ENCODE measurements at regions not wholly inside any gene's neighbourhood (a gene's known extent, or its start where the extent isn't known, plus 50 kb on each side); places are given as distances from the start of the nearest gene placed in this dataset.
"Not testable (repeated sequence)": the region's sequence is repeated elsewhere in the genome, so short reads cannot be mapped to it uniquely, and the experiment has no call there.

DNA sequence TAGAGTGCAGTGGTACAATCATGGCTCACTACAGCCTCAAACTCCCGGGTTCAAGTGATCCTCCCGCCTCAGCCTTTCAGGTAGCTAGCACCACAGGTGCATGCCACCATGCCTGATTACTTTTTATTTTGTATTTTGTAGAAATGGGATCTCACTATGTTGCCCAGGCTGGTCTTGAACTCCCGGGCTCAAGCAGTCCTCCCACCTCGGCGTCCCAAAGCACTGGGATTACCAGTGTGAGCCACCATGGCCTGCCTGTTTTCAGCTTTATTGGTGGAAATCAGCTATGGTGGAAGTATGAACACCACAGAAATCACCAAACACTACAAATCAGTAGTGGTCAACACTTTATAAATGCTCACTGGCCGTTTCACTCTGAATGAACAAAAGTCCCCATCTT lies 299.9 kb upstream of the LYZL1 start:
- H3K79me2 ChIP-seq (ENCODE audit: insufficient read depth, low read length): no peaks in the 10 kb centered on the region
- TF ChIP-seq, protein P1, sequence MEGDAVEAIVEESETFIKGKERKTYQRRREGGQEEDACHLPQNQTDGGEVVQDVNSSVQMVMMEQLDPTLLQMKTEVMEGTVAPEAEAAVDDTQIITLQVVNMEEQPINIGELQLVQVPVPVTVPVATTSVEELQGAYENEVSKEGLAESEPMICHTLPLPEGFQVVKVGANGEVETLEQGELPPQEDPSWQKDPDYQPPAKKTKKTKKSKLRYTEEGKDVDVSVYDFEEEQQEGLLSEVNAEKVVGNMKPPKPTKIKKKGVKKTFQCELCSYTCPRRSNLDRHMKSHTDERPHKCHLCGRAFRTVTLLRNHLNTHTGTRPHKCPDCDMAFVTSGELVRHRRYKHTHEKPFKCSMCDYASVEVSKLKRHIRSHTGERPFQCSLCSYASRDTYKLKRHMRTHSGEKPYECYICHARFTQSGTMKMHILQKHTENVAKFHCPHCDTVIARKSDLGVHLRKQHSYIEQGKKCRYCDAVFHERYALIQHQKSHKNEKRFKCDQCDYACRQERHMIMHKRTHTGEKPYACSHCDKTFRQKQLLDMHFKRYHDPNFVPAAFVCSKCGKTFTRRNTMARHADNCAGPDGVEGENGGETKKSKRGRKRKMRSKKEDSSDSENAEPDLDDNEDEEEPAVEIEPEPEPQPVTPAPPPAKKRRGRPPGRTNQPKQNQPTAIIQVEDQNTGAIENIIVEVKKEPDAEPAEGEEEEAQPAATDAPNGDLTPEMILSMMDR (IDR thresholded peaks at IDR 0.05; ENCODE audit: extremely low read depth, low read depth, low read length): no peak
- no peaks in the 10 kb centered on the region for H4K20me1 ChIP-seq (ENCODE audit: insufficient read depth, low read length)

GRCh38 chr10:28991333-28992270 lies 297.3 kb upstream of the LYZL1 start:
- H3K9me3 ChIP-seq (ENCODE audit: low read depth, low read length): no peaks in the 10 kb centered on the region
- peaks cover 25% of the 10 kb centered on the region for H3K4me1 ChIP-seq (ENCODE audit: insufficient read depth, low read length)
- H2AFZ ChIP-seq (ENCODE audit: low read length): no peak overlapping the region
- no peaks in the 10 kb centered on the region for H4K20me1 ChIP-seq (ENCODE audit: insufficient read depth, low read length)
- H3K27ac ChIP-seq (ENCODE audit: low read depth, low read length): peak overlapping the region; percentile 48
- H3K79me2 ChIP-seq (ENCODE audit: insufficient read depth, low read length): no peaks in the 10 kb centered on the region
- TF ChIP-seq, protein P1 (IDR thresholded peaks at IDR 0.05; ENCODE audit: extremely low read depth, low read depth, low read length): peak; percentile 72
- H3K36me3 ChIP-seq (ENCODE audit: insufficient read depth, low read length): no peaks in the 10 kb centered on the region
- H3K27me3 ChIP-seq (ENCODE audit: insufficient read depth, low read length): no peaks in the 10 kb centered on the region
- no peak overlapping the region for H3K4me2 ChIP-seq (ENCODE audit: insufficient read depth, low read length)
- H3K4me3 ChIP-seq (ENCODE audit: insufficient read depth, low read length): no peak overlapping the region
- DNase-seq (ENCODE audit: insufficient read length, low spot score, missing footprints): peak; percentile 68

More for the DNA sequence above, 299.9 kb upstream of the LYZL1 start:
- no peak for DNase-seq (ENCODE audit: insufficient read length, low spot score, missing footprints)
- H3K4me3 ChIP-seq (ENCODE audit: insufficient read depth, low read length): no peak overlapping the region
- no peak overlapping the region for H3K4me2 ChIP-seq (ENCODE audit: insufficient read depth, low read length)
- H3K4me1 ChIP-seq (ENCODE audit: insufficient read depth, low read length): peaks cover 23% of the 10 kb centered on the region
- H3K27ac ChIP-seq (ENCODE audit: low read depth, low read length): no peak overlapping the region
- H3K9me3 ChIP-seq (ENCODE audit: low read depth, low read length): no peaks in the 10 kb centered on the region
- H3K36me3 ChIP-seq (ENCODE audit: insufficient read depth, low read length): no peaks in the 10 kb centered on the region
- H3K27me3 ChIP-seq (ENCODE audit: insufficient read depth, low read length): no peaks in the 10 kb centered on the region
- H2AFZ ChIP-seq (ENCODE audit: low read length): no peak overlapping the region

DNA sequence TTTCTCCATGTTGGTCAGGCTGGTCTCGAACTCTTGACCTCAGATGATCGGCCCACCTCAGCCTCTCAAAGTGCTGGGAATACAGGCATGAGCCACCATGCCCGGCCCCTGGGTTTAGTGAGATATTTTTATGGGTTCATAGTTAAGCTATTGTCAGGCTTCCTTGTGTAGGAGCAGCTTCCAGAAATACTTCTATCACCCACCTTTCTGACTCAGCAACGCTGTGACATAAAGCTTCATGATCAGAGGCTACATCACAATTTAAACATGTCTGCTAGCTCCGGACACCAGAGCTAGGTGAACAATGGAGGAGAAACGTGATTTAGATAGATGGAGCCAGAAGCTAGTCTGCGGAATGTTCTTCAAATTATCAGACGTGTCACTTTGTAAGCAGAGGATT lies 295.8 kb upstream of the LYZL1 start:
- Histone ChIP-seq H3K36me3 (ENCODE audit: insufficient read depth, low read length) (no peaks in the 10 kb centered on the region), H3K27me3 (ENCODE audit: insufficient read depth, low read length) (no peaks in the 10 kb centered on the region), H3K4me1 (ENCODE audit: insufficient read depth, low read length) (peaks cover 30% of the 10 kb centered on the region), H3K4me2 (ENCODE audit: insufficient read depth, low read length) (no peak overlapping the region), H2AFZ (ENCODE audit: low read length) (no peak overlapping the region), H4K20me1 (ENCODE audit: insufficient read depth, low read length) (no peaks in the 10 kb centered on the region), H3K9me3 (ENCODE audit: low read depth, low read length) (no peaks in the 10 kb centered on the region), H3K79me2 (ENCODE audit: insufficient read depth, low read length) (no peaks in the 10 kb centered on the region), H3K4me3 (ENCODE audit: insufficient read depth, low read length) (no peak overlapping the region), H3K27ac (ENCODE audit: low read depth, low read length) (no peak overlapping the region)
- no peak for DNase-seq (ENCODE audit: insufficient read length, low spot score, missing footprints)
- TF ChIP-seq, protein P1 (IDR thresholded peaks at IDR 0.05; ENCODE audit: extremely low read depth, low read depth, low read length): no peak

- Histone ChIP-seq H4K20me1 (ENCODE audit: insufficient read depth, low read length) (no peaks in the 10 kb centered on the region), H3K36me3 (ENCODE audit: insufficient read depth, low read length) (no peaks in the 10 kb centered on the region), H3K4me1 (ENCODE audit: insufficient read depth, low read length) (peaks cover 30% of the 10 kb centered on the region), H2AFZ (ENCODE audit: low read length) (no peak overlapping the region), H3K4me3 (ENCODE audit: insufficient read depth, low read length) (no peak overlapping the region), H3K27me3 (ENCODE audit: insufficient read depth, low read length) (no peaks in the 10 kb centered on the region), H3K9me3 (ENCODE audit: low read depth, low read length) (no peaks in the 10 kb centered on the region), H3K79me2 (ENCODE audit: insufficient read depth, low read length) (no peaks in the 10 kb centered on the region), H3K4me2 (ENCODE audit: insufficient read depth, low read length) (no peak overlapping the region), H3K27ac (ENCODE audit: low read depth, low read length) (no peak overlapping the region)
- no peak for DNase-seq (ENCODE audit: insufficient read length, low spot score, missing footprints)
- TF ChIP-seq, protein P1 (IDR thresholded peaks at IDR 0.05; ENCODE audit: extremely low read depth, low read depth, low read length): no peak
Measured at GRCh38 chr10:28993861-28994260, 295.0 kb upstream of the LYZL1 start.

GRCh38 chr10:28994802-28995201 lies 294.1 kb upstream of the LYZL1 start:
- DNase-seq (ENCODE audit: insufficient read length, low spot score, missing footprints); H3K79me2 ChIP-seq (ENCODE audit: insufficient read depth, low read length); H3K27ac ChIP-seq (ENCODE audit: low read depth, low read length); H3K36me3 ChIP-seq (ENCODE audit: insufficient read depth, low read length); H4K20me1 ChIP-seq (ENCODE audit: insufficient read depth, low read length); H2AFZ ChIP-seq (ENCODE audit: low read length); H3K4me3 ChIP-seq (ENCODE audit: insufficient read depth, low read length); H3K9me3 ChIP-seq (ENCODE audit: low read depth, low read length); H3K27me3 ChIP-seq (ENCODE audit: insufficient read depth, low read length); H3K4me2 ChIP-seq (ENCODE audit: insufficient read depth, low read length): not testable (repeated sequence)
- peaks cover 30% of the 10 kb centered on the region for H3K4me1 ChIP-seq (ENCODE audit: insufficient read depth, low read length)

All from osteoblast (primary cell).